Keratinocyte (primary cell): ENCODE measurements at regions not wholly inside any gene's neighbourhood (a gene's known extent, or its start where the extent isn't known, plus 50 kb on each side); places are given as distances from the start of the nearest gene placed in this dataset.

Source experiments
- DNase-seq: peaks from one replicate; pipeline ENCODE4 v3.0.0-alpha.2; 2011; ENCODE audit warnings: low read depth, missing footprints, low spot score
- FAIRE-seq: peaks from 2 replicates; lab custom pipeline; 2011; peaks lifted over from hg19 to GRCh38; lab: Jason Lieb, UNC
- H2AFZ ChIP-seq: 2 replicates; pipeline ENCODE4 v1.6.0; 2012; ENCODE audit warnings: low read length, control low read depth, inconsistent platforms; ENCODE audit not compliant: control insufficient read depth
- H3K27ac ChIP-seq: 2 replicates; pipeline ENCODE4 v1.5.1; 2011; ENCODE audit warnings: low read length; ENCODE audit not compliant: control insufficient read depth, insufficient read depth
- H3K27me3 ChIP-seq: 3 replicates; pipeline ENCODE4 v1.6.0; 2011; ENCODE audit warnings: low read length; ENCODE audit not compliant: control insufficient read depth, insufficient read depth; ENCODE audit errors: extremely low read depth
- H3K36me3 ChIP-seq, 2 experiments: 2 replicates in 1 of 2; 3 replicates in 1 of 2; pipeline ENCODE4 v1.5.1; 2011; ENCODE audit warnings: low read length in 2 of 2, mild to moderate bottlenecking in 1 of 2; ENCODE audit not compliant: control insufficient read depth in 2 of 2, insufficient read depth in 2 of 2; ENCODE audit errors: extremely low read depth in 1 of 2
- H3K4me1 ChIP-seq: 3 replicates; pipeline ENCODE4 v1.5.1; 2011; ENCODE audit warnings: low read length; ENCODE audit not compliant: control insufficient read depth, insufficient read depth; ENCODE audit errors: extremely low read depth
- H3K4me2 ChIP-seq: 3 replicates; pipeline ENCODE4 v1.6.0; 2011; ENCODE audit warnings: low read depth, low read length; ENCODE audit not compliant: control insufficient read depth, insufficient read depth; ENCODE audit errors: extremely low read depth
- H3K4me3 ChIP-seq, 3 experiments: fragments of 200-600 bp in 1 of 3; sonication (generic) in 1 of 3; 2 replicates in 2 of 3; 3 replicates in 1 of 3; pipeline ENCODE4 v1.5.1; 2011 to 2016; ENCODE audit warnings: low read length in 3 of 3, mild to moderate bottlenecking in 3 of 3, control low read depth in 2 of 3, inconsistent platforms in 1 of 3, low read depth in 1 of 3, mixed read lengths in 1 of 3, mixed run types in 1 of 3, moderate library complexity in 1 of 3; ENCODE audit not compliant: control insufficient read depth in 2 of 3, insufficient read depth in 2 of 3; ENCODE audit errors: extremely low read depth in 1 of 3
- H3K79me2 ChIP-seq: 2 replicates; pipeline ENCODE4 v1.6.0; 2012; ENCODE audit warnings: low read length; ENCODE audit not compliant: control insufficient read depth, insufficient read depth
- H3K9ac ChIP-seq: 3 replicates; pipeline ENCODE4 v1.6.0; 2011; ENCODE audit warnings: low read length; ENCODE audit not compliant: control insufficient read depth, insufficient read depth; ENCODE audit errors: extremely low read depth
- H3K9me1 ChIP-seq: 3 replicates; pipeline ENCODE4 v1.6.0; 2011; ENCODE audit warnings: low read length; ENCODE audit not compliant: control insufficient read depth, insufficient read depth; ENCODE audit errors: extremely low read depth
- H3K9me3 ChIP-seq: 2 replicates; pipeline ENCODE4 v1.5.1; 2012; ENCODE audit warnings: low read depth, low read length; ENCODE audit not compliant: control insufficient read depth
- H4K20me1 ChIP-seq: 3 replicates; pipeline ENCODE4 v1.6.0; 2011; ENCODE audit warnings: low read length; ENCODE audit not compliant: control insufficient read depth, insufficient read depth; ENCODE audit errors: extremely low read depth
- CTCF ChIP-seq, 3 experiments: IDR thresholded peaks in 1 of 3; conservative IDR thresholded peaks in 1 of 3; optimal IDR thresholded peaks in 1 of 3; 2 replicates in 2 of 3; 3 replicates in 1 of 3; pipeline versions ENCODE3 to v1.5.1; 2011; ENCODE audit warnings: low read length in 3 of 3, mild to moderate bottlenecking in 3 of 3, moderate library complexity in 2 of 3, control low read depth in 1 of 3, inconsistent platforms in 1 of 3; ENCODE audit not compliant: insufficient read depth in 2 of 3; ENCODE audit errors: extremely low read depth in 1 of 3
- EZH2 ChIP-seq: IDR thresholded peaks from one replicate; pipeline ENCODE4 v1.6.1; 2012; ENCODE audit warnings: inconsistent platforms, mild to moderate bottlenecking, low read length, moderate library complexity
- dilution Hi-C: fragments of 300-500 bp; cut with MboI; formaldehyde crosslinking; loops from one replicate; pipeline ENCODE4 v1.7.0; 2020; ENCODE audit warnings: low sequenced_read_pairs; ENCODE audit not compliant: extremely low pct_ligation_motif_present

- no peaks in the 10 kb centered on the region for H3K36me3 ChIP-seq
- no peaks in the 10 kb centered on the region for H4K20me1 ChIP-seq
- dilution Hi-C loops: no loop called here
- no peak overlapping the region for H3K9ac ChIP-seq
- H3K9me1 ChIP-seq: no peaks in the 10 kb centered on the region
- no peaks in the 10 kb centered on the region for H3K27me3 ChIP-seq
- no peak overlapping the region for H2AFZ ChIP-seq
- peaks cover 19% of the 10 kb centered on the region for H3K4me1 ChIP-seq
- H3K4me2 ChIP-seq: no peak overlapping the region
- H3K79me2 ChIP-seq: no peaks in the 10 kb centered on the region
- no peak for FAIRE-seq
- TF ChIP-seq EZH2 (no peak), CTCF (optimal IDR thresholded peaks at IDR 0.05 in 1 of 3, IDR thresholded peaks at IDR 0.05 in 1 of 3, conservative IDR thresholded peaks at IDR 0.05 in 1 of 3; ENCODE audit: extremely low read depth in 1 of 3, insufficient read depth in 2 of 3, low read length in 3 of 3) (no peak)
- DNase-seq: no peak
- no peak overlapping the region for H3K4me3 ChIP-seq
- H3K9me3 ChIP-seq: no peaks in the 10 kb centered on the region
- H3K27ac ChIP-seq: no peak overlapping the region
These were observed 121.0 kb upstream of the PARD3 start for GRCh38 chr10:34936061-34936460.

GRCh38 chr10:34933676-34934075 lies 118.6 kb upstream of the PARD3 start:
- H3K27ac ChIP-seq: no peak overlapping the region
- H4K20me1 ChIP-seq: no peaks in the 10 kb centered on the region
- H3K27me3 ChIP-seq: no peaks in the 10 kb centered on the region
- H2AFZ ChIP-seq: no peak overlapping the region
- DNase-seq: no peak
- dilution Hi-C loops: no loop called here
- no peak overlapping the region for H3K9ac ChIP-seq
- no peak for TF ChIP-seq EZH2
- TF ChIP-seq CTCF (optimal IDR thresholded peaks at IDR 0.05 in 1 of 3, IDR thresholded peaks at IDR 0.05 in 1 of 3, conservative IDR thresholded peaks at IDR 0.05 in 1 of 3; ENCODE audit: extremely low read depth in 1 of 3, insufficient read depth in 2 of 3, low read length in 3 of 3): no peak
- no peaks in the 10 kb centered on the region for H3K36me3 ChIP-seq
- H3K4me1 ChIP-seq: peaks cover 8% of the 10 kb centered on the region
- H3K4me2 ChIP-seq: no peak overlapping the region
- H3K4me3 ChIP-seq: no peak overlapping the region
- H3K79me2 ChIP-seq: no peaks in the 10 kb centered on the region
- FAIRE-seq: no peak
- H3K9me3 ChIP-seq: no peaks in the 10 kb centered on the region
- no peaks in the 10 kb centered on the region for H3K9me1 ChIP-seq
